Common myeloid progenitor, CD34-positive (primary cell): ENCODE measurements at regions not wholly inside any gene's neighbourhood (a gene's known extent, or its start where the extent isn't known, plus 50 kb on each side); places are given as distances from the start of the nearest gene placed in this dataset.
A peak's percentile ranks its signal among the peaks of the same experiment; 100 is the strongest.

Experiments used
- CTCF ChIA-PET: fragments of 350-600 bp; sonication (Branson Sonifier 250); formaldehyde crosslinking; loops from one replicate; lab custom pipeline; 2021; ENCODE audit warnings: antibody characterized with exemption; lab: Charles Lee
- POLR2A ChIA-PET: fragments of 350-600 bp; sonication (Branson Sonifier 250); formaldehyde crosslinking; loops from one replicate; lab custom pipeline; 2021; ENCODE audit warnings: antibody characterized with exemption; lab: Charles Lee
- DNase-seq, 3 donors: peaks; one replicate each; pipeline versions ENCODE4 v3.0.0 to v3.0.0-alpha.2; 2013
- H3K27ac ChIP-seq, 2 experiments: 1 replicate in 1 of 2; 2 replicates in 1 of 2; pipeline ENCODE4 v1.7.0; 2013; ENCODE audit warnings: inconsistent platforms in 2 of 2, low read length in 2 of 2, mild to moderate bottlenecking in 2 of 2, low read depth in 1 of 2, moderate library complexity in 1 of 2; ENCODE audit not compliant: severe bottlenecking in 2 of 2, insufficient read depth in 1 of 2, poor library complexity in 1 of 2
- H3K27me3 ChIP-seq, 5 experiments: replicated peaks in 2 of 5; 1 replicate in 3 of 5; 2 replicates in 2 of 5; pipeline versions ENCODE4 v1.6.1 to v1.7.0; 2013; ENCODE audit warnings: low read length in 4 of 5, mild to moderate bottlenecking in 2 of 5, moderate library complexity in 2 of 5, inconsistent platforms in 1 of 5; ENCODE audit not compliant: insufficient read depth in 5 of 5, control insufficient read depth in 4 of 5
- H3K36me3 ChIP-seq, 4 experiments: 1 replicate in 2 of 4; 2 replicates in 2 of 4; pipeline versions ENCODE4 v1.6.1 to v1.7.0; 2013; ENCODE audit warnings: low read length in 3 of 4, control low read depth in 1 of 4, mild to moderate bottlenecking in 1 of 4; ENCODE audit not compliant: control insufficient read depth in 4 of 4, insufficient read depth in 4 of 4
- H3K4me1 ChIP-seq, 4 experiments: 1 replicate in 3 of 4; 2 replicates in 1 of 4; pipeline versions ENCODE4 v1.6.1 to v1.7.1; 2013; ENCODE audit warnings: low read length in 3 of 4, mild to moderate bottlenecking in 3 of 4, control low read depth in 1 of 4, inconsistent platforms in 1 of 4, moderate library complexity in 1 of 4; ENCODE audit not compliant: control insufficient read depth in 4 of 4, insufficient read depth in 4 of 4; ENCODE audit errors: control extremely low read depth in 1 of 4
- H3K4me3 ChIP-seq, 7 experiments: 1 replicate in 4 of 7; 2 replicates in 3 of 7; pipeline versions ENCODE4 v1.5.1 to v1.7.0; 2013; ENCODE audit warnings: mild to moderate bottlenecking in 7 of 7, low read length in 6 of 7, moderate library complexity in 6 of 7, inconsistent platforms in 2 of 7, low read depth in 2 of 7, control low read depth in 1 of 7; ENCODE audit not compliant: insufficient read depth in 4 of 7, control insufficient read depth in 1 of 7; ENCODE audit errors: extremely low read depth in 1 of 7
- H3K9me3 ChIP-seq, 5 experiments: 1 replicate in 4 of 5; 2 replicates in 1 of 5; pipeline versions ENCODE4 v1.6.1 to v1.7.1; 2013; ENCODE audit warnings: low read length in 4 of 5, mild to moderate bottlenecking in 2 of 5, inconsistent platforms in 1 of 5, low read depth in 1 of 5, moderate library complexity in 1 of 5; ENCODE audit not compliant: control insufficient read depth in 4 of 5, insufficient read depth in 2 of 5; ENCODE audit errors: control extremely low read depth in 1 of 5
- WGBS: methylation state at CpG from one replicate; pipeline ENCODE4 v1.1.5; 2013; ENCODE audit not compliant: insufficient coverage; 5-methylcytosine and 5-hydroxymethylcytosine counted together

DNA sequence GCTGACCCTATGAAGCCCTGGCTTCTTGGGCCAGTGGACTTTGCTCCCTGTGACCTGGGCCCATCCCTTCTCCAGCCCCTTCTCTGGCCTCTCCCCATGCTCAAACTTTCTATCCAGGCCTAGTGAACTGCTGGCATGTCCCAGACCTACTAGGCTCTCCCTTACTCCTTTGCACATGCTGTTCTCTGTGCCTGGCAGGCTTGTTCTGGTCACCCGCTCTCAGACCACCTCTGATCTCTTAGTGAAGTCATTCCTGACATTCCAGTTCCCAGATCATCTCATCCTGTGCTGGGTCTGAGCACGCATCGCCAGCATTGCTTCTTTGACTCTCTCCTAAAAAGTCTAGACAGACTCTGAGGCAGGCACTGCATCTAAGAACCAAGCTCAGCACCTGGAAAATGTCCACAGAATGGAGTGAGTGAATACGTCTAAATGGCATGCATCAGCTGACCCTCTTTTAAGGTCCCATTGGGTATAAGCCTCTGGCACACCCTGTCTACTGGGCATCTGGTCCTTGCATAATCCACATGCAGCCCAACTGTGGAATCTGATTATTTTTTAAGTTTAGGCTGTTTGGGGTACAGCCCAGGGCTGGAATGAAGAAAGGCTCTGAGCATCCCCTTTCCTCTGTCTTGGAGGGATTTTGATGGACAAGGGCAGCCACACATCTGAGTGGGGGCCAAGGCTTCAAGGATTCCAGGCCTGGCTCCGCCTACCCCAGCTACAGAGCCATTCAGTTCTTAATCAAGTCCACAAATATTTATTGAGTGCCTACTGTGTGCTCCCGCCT, 130.6 kb upstream of the HAAO start:
- peak overlapping the region in 1 of 2 experiments; percentile 14 for H3K27ac ChIP-seq
- no peak for DNase-seq
- CTCF ChIA-PET = interaction anchor here (1.0 to 1.9 kb wide), 8 partner anchors 8 to 95 kb away, joined by 3 to 6 read pairs (median 4); no protein-coding TSS in a partner anchor

DNA sequence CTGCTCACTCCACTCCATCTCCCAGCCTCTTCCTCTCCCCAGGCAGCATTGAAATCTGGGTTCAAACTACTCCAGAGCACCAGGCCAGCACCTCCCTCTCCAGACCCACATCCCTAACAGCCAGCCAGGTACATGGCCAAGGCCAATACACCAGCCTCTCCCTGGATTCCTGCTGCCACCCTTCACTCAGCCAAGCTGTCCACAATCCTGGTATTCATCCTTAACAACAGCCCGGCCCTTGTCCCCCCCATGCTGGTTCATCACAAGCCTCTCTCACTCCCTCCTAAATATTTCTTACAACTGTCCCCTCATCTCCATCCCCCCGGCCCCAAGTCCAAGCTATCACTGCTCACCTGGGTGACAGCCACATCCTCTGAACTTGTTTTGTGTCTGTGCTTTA, 129.9 kb upstream of the HAAO start:
- Histone ChIP-seq H3K27ac (no peak overlapping the region), H3K4me3 (no peak overlapping the region), H3K9me3 (no peaks in the 10 kb centered on the region), H3K27me3 (no peaks in the 10 kb centered on the region), H3K4me1 (peaks cover 0 to 78% (median 48%) of the 10 kb centered on the region in 4 experiments), H3K36me3 (no peaks in the 10 kb centered on the region)
- CTCF ChIA-PET = interaction anchor here (1.0 to 1.3 kb wide), 4 partner anchors 9 to 75 kb away, joined by 3 to 5 read pairs (median 3); no protein-coding TSS in a partner anchor
- DNase-seq = no peak
- 90% methylated on average over 2 of the region's 2 CpGs for WGBS
- POLR2A ChIA-PET = no interaction called here

More for the DNA sequence above, 130.6 kb upstream of the HAAO start:
- Histone ChIP-seq H3K36me3 (no peaks in the 10 kb centered on the region), H3K27me3 (no peaks in the 10 kb centered on the region), H3K4me1 (peaks cover 4 to 78% (median 52%) of the 10 kb centered on the region in 4 experiments), H3K4me3 (no peak overlapping the region), H3K9me3 (no peaks in the 10 kb centered on the region)
- WGBS = 92% methylated on average over 6 of the region's 6 CpGs
- POLR2A ChIA-PET = no interaction called here

DNA sequence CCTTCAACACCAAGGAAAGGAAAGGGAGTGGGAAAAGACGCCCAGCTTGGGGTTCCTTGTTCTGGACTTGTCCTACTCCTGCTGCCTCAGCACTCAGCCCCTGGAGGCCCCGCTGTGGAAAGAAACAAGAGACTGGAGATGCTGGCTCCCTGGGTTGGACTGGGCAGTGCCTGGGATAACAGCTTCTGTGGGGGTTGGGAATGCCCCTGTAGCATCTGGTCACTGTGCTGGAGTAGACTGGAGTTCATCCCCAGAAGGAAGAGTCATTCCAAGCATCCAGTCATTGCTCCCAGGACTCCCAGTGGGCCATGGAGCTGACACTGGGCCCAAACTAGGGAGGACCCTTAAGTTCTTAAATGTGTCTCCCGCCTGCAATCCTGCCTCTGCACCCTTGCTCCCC, 129.3 kb upstream of the HAAO start:
- Histone ChIP-seq H3K4me1 (peaks cover 0 to 74% (median 42%) of the 10 kb centered on the region in 4 experiments), H3K27ac (no peak overlapping the region), H3K4me3 (no peak overlapping the region), H3K9me3 (no peaks in the 10 kb centered on the region), H3K36me3 (no peaks in the 10 kb centered on the region), H3K27me3 (no peaks in the 10 kb centered on the region)
- DNase-seq = no peak
- POLR2A ChIA-PET = no interaction called here
- CTCF ChIA-PET = interaction anchor here (1.1 to 1.6 kb wide), 5 partner anchors 8 to 65 kb away, joined by 3 to 5 read pairs (median 4); no protein-coding TSS in a partner anchor
- 100% methylated on average over 3 of the region's 3 CpGs for WGBS

DNA sequence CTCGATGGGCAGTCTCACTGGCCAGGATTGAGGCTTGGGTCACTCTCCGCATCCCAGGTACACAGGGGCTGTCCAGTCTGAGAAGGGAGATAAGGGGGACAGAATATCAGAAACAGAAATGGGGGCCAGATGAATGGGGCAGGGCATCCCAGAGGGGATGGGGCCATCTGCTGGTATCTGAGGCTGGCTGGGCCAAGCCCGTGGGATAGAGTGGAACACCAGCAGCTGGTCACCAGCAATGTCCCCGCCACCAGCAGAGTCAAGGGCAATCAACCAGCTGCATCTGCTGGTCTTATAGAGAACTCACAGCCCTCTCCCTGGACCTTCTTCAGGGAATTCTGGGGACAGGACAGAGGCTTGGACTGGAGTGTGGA, 128.8 kb upstream of the HAAO start:
- H3K4me3 ChIP-seq = no peak overlapping the region
- 84% methylated on average over 4 of the region's 4 CpGs for WGBS
- H3K36me3 ChIP-seq = no peaks in the 10 kb centered on the region
- ChIA-PET CTCF (interaction anchor here (1.1 to 1.6 kb wide), 7 partner anchors 8 to 64 kb away, joined by 3 to 5 read pairs (median 4); no protein-coding TSS in a partner anchor), POLR2A (no interaction called here)
- no peaks in the 10 kb centered on the region for H3K27me3 ChIP-seq
- no peak overlapping the region for H3K27ac ChIP-seq
- peaks cover 0 to 68% (median 37%) of the 10 kb centered on the region in 4 experiments for H3K4me1 ChIP-seq
- no peak for DNase-seq
- H3K9me3 ChIP-seq = no peaks in the 10 kb centered on the region

DNA sequence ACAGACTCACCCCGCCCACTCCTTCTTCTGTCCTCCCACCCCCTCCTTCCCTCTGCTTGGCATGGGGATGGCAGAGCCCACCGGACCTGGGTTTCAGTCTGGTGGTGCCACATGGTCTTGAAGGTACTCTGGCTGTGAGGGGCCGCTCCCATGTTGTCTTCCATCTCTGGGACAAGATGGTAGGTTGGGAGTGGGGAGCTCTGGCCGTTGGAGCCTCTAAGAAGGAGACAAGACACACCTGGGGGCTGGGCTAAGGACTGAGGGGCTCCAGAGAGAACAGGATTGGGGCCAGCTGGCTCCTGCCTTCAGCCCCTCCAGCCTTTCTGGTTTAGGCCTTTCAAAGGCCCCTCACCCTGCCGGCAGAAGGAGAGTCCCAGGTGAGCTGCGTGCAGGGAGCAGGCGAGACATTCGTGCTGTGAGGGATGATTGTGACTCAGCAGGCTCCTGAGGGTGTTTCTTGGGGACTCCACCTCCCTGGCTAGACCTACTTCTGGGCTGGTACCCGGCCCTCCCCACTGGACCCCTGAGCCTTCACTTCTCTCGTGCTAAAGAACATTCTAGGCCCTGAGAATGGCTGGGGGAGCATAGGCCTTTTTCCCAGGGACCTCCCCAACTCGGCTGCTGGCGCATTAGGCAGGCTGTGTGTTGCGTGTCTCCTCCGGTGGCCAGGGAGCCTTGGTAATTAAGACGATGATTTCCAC, 128.2 kb upstream of the HAAO start:
- H3K4me1 ChIP-seq = peaks cover 0 to 63% (median 31%) of the 10 kb centered on the region in 4 experiments
- H3K27me3 ChIP-seq = no peaks in the 10 kb centered on the region
- H3K36me3 ChIP-seq = no peaks in the 10 kb centered on the region
- H3K4me3 ChIP-seq = no peak overlapping the region
- no peaks in the 10 kb centered on the region for H3K9me3 ChIP-seq
- POLR2A ChIA-PET = no interaction called here
- 94% methylated on average over 11 of the region's 15 CpGs for WGBS
- H3K27ac ChIP-seq = no peak overlapping the region
- CTCF ChIA-PET = interaction anchor here (1.1 to 1.6 kb wide), 7 partner anchors 9 to 63 kb away, joined by 3 to 5 read pairs (median 4); no protein-coding TSS in a partner anchor
- DNase-seq = no peak

DNA sequence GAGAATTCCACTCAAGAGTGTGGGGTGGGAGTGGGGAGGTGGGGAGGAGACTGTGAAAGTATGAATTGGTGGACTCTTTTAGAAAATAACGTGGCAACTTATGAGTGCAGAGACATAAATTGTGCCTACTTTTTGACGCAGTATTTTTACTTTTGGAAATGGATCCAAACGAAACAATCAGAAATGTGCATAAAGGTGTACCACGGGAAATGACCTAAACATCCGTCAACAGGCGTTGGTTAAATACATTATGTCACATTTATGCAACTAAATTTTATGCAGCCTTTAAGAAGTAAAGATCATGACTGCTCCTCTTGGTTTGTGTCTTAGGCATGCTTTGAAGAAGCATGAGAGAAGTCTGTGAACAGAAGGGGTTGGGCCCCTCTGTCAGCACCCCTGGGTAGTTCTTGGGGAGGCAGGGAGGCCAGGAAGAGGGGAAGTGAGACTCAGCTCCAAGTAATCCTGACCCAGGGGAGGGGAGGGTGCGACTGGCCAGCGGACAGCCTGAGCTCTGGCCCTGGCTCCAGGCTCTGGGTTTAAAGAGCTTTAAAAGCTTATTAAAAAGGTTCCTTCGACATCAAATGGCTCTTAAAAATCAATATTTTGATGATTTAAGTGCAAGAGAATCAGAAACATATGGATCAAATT, 126.4 kb upstream of the HAAO start:
- no peak for DNase-seq
- H3K27ac ChIP-seq = no peak overlapping the region
- H3K4me1 ChIP-seq = peaks cover 0 to 49% (median 18%) of the 10 kb centered on the region in 4 experiments
- no peaks in the 10 kb centered on the region for H3K36me3 ChIP-seq
- ChIA-PET POLR2A (no interaction called here), CTCF (interaction anchor here (1.0 to 2.1 kb wide), 5 partner anchors 10 to 61 kb away, joined by 3 to 7 read pairs (median 4); no protein-coding TSS in a partner anchor)
- 93% methylated on average over 7 of the region's 9 CpGs for WGBS
- H3K4me3 ChIP-seq = no peak overlapping the region
- no peaks in the 10 kb centered on the region for H3K9me3 ChIP-seq
- no peaks in the 10 kb centered on the region for H3K27me3 ChIP-seq
